ENCODE measurements at regions not wholly inside any gene's neighbourhood (a gene's known extent, or its start where the extent isn't known, plus 50 kb on each side); places are given as distances from the start of the nearest gene placed in this dataset.

DNA sequence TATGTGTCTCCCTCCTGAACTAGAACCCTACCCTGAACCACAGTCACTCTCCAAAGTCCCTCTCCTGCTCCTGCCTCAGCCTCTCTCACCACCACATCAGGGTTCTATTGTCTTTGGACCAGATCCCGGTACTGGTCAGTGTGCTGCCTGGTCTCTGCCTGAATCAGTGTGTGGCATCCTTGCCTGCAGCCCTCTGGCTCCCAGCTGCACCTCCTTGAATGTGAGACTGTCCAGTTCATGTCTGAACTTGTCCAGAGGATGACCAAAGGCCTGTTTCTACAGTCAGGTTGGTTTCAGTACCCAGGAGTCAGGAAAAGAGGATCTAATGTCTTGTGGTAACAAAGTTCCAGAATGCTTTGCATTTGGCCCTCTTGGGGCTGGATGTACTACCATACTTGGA, 76.8 kb upstream of the RANBP3L start:
- H3K9me3 ChIP-seq (ENCODE audit: low read depth, low read length), result no peaks in the 10 kb centered on the region
- H3K9ac ChIP-seq (ENCODE audit: insufficient read length), result no peak overlapping the region
- H3K36me3 ChIP-seq (ENCODE audit: insufficient read depth, low read length), result no peaks in the 10 kb centered on the region
- no peak for TF ChIP-seq EZH2 (IDR thresholded peaks at IDR 0.05)
- TF ChIP-seq POLR2AphosphoS5 (IDR thresholded peaks at IDR 0.05; ENCODE audit: borderline replicate concordance, low read depth, low read length), result no peak
- TF ChIP-seq FOXP2 (optimal IDR thresholded peaks at IDR 0.05; ENCODE audit: control extremely low read depth, extremely low read length, insufficient read depth), result no peak
- DNase-seq (ENCODE audit: low read depth, low spot score), result no peak
- H3K4me3 ChIP-seq, result no peak overlapping the region
- no peak overlapping the region for H3K27ac ChIP-seq

DNA sequence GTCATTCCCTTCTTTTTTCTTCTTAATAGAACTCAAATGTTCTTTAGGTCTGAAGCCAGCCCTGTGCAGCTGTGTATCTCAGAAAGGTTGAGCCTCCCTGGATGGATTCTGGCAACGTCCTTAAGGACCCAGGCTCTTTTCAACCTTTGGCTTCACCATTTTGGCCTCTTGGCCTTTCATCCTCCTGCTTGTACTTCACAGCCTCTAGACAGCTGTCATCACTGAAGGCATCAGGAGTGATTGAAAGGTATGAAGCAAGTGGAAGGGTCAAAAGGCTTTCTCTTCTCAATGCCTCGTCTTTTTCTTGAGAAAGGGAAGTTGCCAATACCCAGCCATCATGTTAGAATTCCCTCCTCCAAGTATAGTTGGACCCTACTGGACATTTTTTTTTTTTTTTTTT, 81.2 kb upstream of the RANBP3L start:
- no peak overlapping the region for H3K9ac ChIP-seq (ENCODE audit: insufficient read length)
- H3K9me3 ChIP-seq (ENCODE audit: low read depth, low read length), result no peaks in the 10 kb centered on the region
- H3K36me3 ChIP-seq (ENCODE audit: insufficient read depth, low read length), result no peaks in the 10 kb centered on the region
- no peak overlapping the region for H3K27ac ChIP-seq
- DNase-seq (ENCODE audit: low read depth, low spot score), result no peak
- TF ChIP-seq POLR2AphosphoS5 (IDR thresholded peaks at IDR 0.05; ENCODE audit: borderline replicate concordance, low read depth, low read length) (no peak), EZH2 (IDR thresholded peaks at IDR 0.05) (no peak), FOXP2 (optimal IDR thresholded peaks at IDR 0.05; ENCODE audit: control extremely low read depth, extremely low read length, insufficient read depth) (no peak)
- H3K4me3 ChIP-seq, result no peak overlapping the region

DNA sequence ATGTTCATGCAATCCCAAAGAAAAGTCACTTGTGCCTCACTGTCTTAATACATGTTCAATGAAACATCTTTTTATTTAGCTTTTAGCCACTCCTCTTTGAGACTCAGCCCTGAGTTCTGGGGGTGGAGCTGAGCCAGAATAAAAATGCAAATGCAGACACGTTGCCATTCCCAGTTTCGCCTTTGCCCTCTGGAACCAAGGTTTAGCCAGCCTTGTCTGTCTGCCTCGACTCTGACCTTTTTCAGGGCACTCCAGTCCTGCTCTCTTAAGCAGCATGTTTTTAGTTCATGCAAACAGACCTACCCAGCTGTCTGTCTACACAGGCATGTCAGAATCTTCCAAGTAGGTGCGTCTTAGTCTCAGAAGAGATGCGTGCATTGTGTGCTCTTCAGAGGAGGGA, 82.2 kb upstream of the RANBP3L start:
- TF ChIP-seq FOXP2 (optimal IDR thresholded peaks at IDR 0.05; ENCODE audit: control extremely low read depth, extremely low read length, insufficient read depth) (no peak), POLR2AphosphoS5 (IDR thresholded peaks at IDR 0.05; ENCODE audit: borderline replicate concordance, low read depth, low read length) (no peak), EZH2 (IDR thresholded peaks at IDR 0.05) (no peak)
- Histone ChIP-seq H3K9ac (ENCODE audit: insufficient read length) (no peak overlapping the region), H3K36me3 (ENCODE audit: insufficient read depth, low read length) (no peaks in the 10 kb centered on the region), H3K4me3 (no peak overlapping the region), H3K27ac (no peak overlapping the region), H3K9me3 (ENCODE audit: low read depth, low read length) (no peaks in the 10 kb centered on the region)
- DNase-seq (ENCODE audit: low read depth, low spot score), result no peak

DNA sequence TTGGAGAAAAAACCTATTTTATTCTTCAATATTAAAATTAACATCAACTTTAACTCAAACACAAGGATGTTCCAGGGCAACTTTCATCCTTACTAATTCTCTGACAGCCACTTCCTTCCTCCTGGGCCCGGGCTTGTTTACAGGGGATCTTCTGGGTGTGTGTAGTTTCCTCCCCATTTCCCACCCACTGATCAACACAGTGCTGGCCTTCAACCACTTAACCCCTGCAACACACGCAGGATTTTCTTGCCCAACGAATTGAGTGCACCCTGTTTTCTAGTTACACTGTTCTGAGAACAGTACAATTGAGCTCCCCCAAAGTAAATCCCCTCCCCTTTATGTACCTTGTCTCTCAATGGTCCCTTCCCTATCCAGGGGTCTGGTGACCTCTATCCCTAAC, 83.1 kb upstream of the RANBP3L start:
- no peak overlapping the region for H3K9ac ChIP-seq (ENCODE audit: insufficient read length)

DNA sequence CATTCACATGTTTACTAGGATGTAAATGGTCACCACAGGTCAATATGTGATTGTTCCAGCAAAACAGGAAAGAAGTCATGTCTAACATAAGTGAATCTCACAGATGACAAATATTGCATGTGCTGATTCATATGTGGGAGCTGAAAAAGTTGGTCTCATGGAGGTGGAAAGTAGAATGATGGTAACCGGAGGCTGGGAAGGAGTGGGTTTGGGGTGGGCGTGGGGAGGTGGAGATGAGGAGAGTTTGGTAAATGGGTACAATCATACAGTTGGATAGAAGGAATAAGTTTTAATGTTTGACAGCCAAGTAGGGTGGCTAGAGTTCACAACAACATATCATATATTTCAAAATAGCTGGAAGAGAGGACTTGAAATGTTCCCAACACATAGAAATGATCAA, 83.8 kb upstream of the RANBP3L start:
- Histone ChIP-seq H3K27ac (no peak overlapping the region), H3K9me3 (ENCODE audit: low read depth, low read length) (no peaks in the 10 kb centered on the region), H3K36me3 (ENCODE audit: insufficient read depth, low read length) (no peaks in the 10 kb centered on the region), H3K4me3 (no peak overlapping the region), H3K9ac (ENCODE audit: insufficient read length) (no peak overlapping the region)
- TF ChIP-seq POLR2AphosphoS5 (IDR thresholded peaks at IDR 0.05; ENCODE audit: borderline replicate concordance, low read depth, low read length) (no peak), EZH2 (IDR thresholded peaks at IDR 0.05) (no peak), FOXP2 (optimal IDR thresholded peaks at IDR 0.05; ENCODE audit: control extremely low read depth, extremely low read length, insufficient read depth) (no peak)
- no peak for DNase-seq (ENCODE audit: low read depth, low spot score)

More for the DNA sequence above, 83.1 kb upstream of the RANBP3L start:
- Histone ChIP-seq H3K4me3 (no peak overlapping the region), H3K36me3 (ENCODE audit: insufficient read depth, low read length) (no peaks in the 10 kb centered on the region), H3K9me3 (ENCODE audit: low read depth, low read length) (no peaks in the 10 kb centered on the region), H3K27ac (no peak overlapping the region)
- no peak for DNase-seq (ENCODE audit: low read depth, low spot score)
- TF ChIP-seq EZH2 (IDR thresholded peaks at IDR 0.05), result no peak
- no peak for TF ChIP-seq POLR2AphosphoS5 (IDR thresholded peaks at IDR 0.05; ENCODE audit: borderline replicate concordance, low read depth, low read length)
- TF ChIP-seq FOXP2 (optimal IDR thresholded peaks at IDR 0.05; ENCODE audit: control extremely low read depth, extremely low read length, insufficient read depth), result no peak

DNA sequence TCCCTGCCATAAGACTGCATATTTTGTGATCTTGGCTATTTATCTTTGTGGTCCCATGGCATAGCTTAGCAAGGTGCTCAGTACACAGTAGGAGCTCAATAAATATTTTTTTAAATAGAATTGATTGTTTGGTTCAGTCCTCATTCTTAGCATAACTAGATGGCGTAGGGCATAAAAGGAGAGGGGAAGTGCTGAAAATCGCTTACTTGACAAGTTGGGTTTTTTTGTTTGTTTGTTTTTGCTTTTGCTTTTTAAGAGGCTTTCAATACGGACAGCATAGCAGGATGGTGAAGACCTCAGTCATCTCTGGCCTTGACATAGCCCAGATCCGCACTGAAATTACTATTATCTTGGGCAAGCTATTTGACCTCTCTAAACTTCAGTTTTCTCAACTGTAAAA, 86.6 kb upstream of the RANBP3L start:
- no peak for TF ChIP-seq FOXP2 (optimal IDR thresholded peaks at IDR 0.05; ENCODE audit: control extremely low read depth, extremely low read length, insufficient read depth)
- TF ChIP-seq EZH2 (IDR thresholded peaks at IDR 0.05), result no peak
- no peak for TF ChIP-seq POLR2AphosphoS5 (IDR thresholded peaks at IDR 0.05; ENCODE audit: borderline replicate concordance, low read depth, low read length)
- Histone ChIP-seq H3K4me3 (no peak overlapping the region; the same call in 1 of the 2 replicates), H3K9ac (ENCODE audit: insufficient read length) (no peak overlapping the region), H3K36me3 (ENCODE audit: insufficient read depth, low read length) (no peaks in the 10 kb centered on the region), H3K27ac (peak overlapping the region; percentile 97), H3K9me3 (ENCODE audit: low read depth, low read length) (no peaks in the 10 kb centered on the region)
- DNase-seq (ENCODE audit: low read depth, low spot score), result no peak

DNA sequence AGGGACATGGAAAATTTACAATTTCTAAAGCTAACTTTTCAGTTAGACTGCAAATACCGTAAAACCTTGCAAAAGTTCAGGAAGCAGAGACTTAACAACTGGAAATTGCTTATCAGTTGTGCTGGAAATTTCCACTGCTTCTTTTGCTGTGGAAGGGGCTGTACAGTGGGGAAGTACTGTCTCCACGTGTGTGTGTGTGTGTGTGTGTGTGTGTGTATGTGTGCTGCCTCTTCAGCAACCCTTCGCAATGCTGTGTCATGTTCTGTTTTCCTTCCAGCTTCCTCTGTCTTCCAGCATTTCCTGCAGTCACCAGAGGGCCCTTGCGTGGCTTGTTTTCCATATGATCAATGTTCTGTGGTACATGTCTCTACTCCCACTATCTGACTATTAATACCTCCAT, 87.5 kb upstream of the RANBP3L start:
- H3K9ac ChIP-seq (ENCODE audit: insufficient read length), result peak overlapping the region; percentile 63
- peak; percentile 58 for DNase-seq (ENCODE audit: low read depth, low spot score)
- H3K27ac ChIP-seq, result peak overlapping the region; percentile 97
- no peaks in the 10 kb centered on the region for H3K36me3 ChIP-seq (ENCODE audit: insufficient read depth, low read length)
- peak overlapping the region; percentile 32 for H3K4me3 ChIP-seq
- TF ChIP-seq POLR2AphosphoS5 (IDR thresholded peaks at IDR 0.05; ENCODE audit: borderline replicate concordance, low read depth, low read length) (no peak), FOXP2 (optimal IDR thresholded peaks at IDR 0.05; ENCODE audit: control extremely low read depth, extremely low read length, insufficient read depth) (peak; percentile 96), EZH2 (IDR thresholded peaks at IDR 0.05) (no peak)
- H3K9me3 ChIP-seq (ENCODE audit: low read depth, low read length), result no peaks in the 10 kb centered on the region

DNA sequence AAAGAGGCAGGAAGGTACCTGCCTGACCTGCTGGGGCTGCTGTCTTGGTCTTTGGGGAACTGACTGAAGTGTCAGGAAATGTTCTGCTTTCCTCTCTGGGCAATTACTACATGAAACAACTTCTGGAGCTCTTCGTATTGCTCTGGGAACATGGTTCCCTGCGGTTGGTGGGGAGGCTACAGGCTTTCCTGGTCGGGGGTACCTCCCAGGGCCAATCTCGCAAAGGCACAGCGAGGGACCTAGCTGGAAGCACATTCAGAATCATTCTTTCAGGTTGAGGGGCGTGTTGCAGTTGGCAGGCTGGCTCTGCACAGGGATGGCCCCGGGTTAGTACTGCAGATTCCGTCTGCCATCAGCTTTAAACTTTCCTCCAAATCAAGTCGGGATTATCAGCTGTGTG, 88.9 kb upstream of the RANBP3L start:
- peak overlapping the region; percentile 50 for H3K4me3 ChIP-seq
- no peak overlapping the region for H3K9ac ChIP-seq (ENCODE audit: insufficient read length)
- no peaks in the 10 kb centered on the region for H3K9me3 ChIP-seq (ENCODE audit: low read depth, low read length)
- TF ChIP-seq POLR2AphosphoS5 (IDR thresholded peaks at IDR 0.05; ENCODE audit: borderline replicate concordance, low read depth, low read length) (no peak), FOXP2 (optimal IDR thresholded peaks at IDR 0.05; ENCODE audit: control extremely low read depth, extremely low read length, insufficient read depth) (no peak), EZH2 (IDR thresholded peaks at IDR 0.05) (no peak)
- no peaks in the 10 kb centered on the region for H3K36me3 ChIP-seq (ENCODE audit: insufficient read depth, low read length)
- no peak for DNase-seq (ENCODE audit: low read depth, low spot score)
- H3K27ac ChIP-seq, result peak overlapping the region; percentile 97

DNA sequence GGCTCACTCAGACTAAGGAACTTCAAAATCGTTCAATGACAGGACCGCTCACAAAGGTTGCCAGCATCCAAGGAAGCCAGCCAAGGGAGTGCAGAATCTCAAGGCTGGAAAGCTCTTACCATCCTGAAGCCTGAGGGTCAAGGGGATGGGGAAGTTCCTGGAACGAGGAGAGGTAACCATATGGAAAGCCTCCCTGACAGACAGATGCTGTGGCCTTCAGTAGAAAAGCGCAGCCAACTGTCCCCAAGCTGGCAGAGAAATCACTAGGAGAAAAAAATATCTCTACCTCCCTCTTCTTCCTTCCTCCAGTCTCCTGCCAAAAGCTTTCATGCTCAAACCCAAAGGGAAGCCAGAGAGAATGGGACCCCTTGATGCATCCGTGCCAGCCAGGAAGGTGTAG, 90.5 kb upstream of the RANBP3L start:
- no peak overlapping the region for H3K9ac ChIP-seq (ENCODE audit: insufficient read length)
- no peak overlapping the region for H3K4me3 ChIP-seq
- H3K27ac ChIP-seq, result peak overlapping the region; percentile 97
- no peaks in the 10 kb centered on the region for H3K36me3 ChIP-seq (ENCODE audit: insufficient read depth, low read length)
- DNase-seq (ENCODE audit: low read depth, low spot score), result no peak
- TF ChIP-seq POLR2AphosphoS5 (IDR thresholded peaks at IDR 0.05; ENCODE audit: borderline replicate concordance, low read depth, low read length), result no peak
- TF ChIP-seq EZH2 (IDR thresholded peaks at IDR 0.05), result no peak
- no peak for TF ChIP-seq FOXP2 (optimal IDR thresholded peaks at IDR 0.05; ENCODE audit: control extremely low read depth, extremely low read length, insufficient read depth)
- no peaks in the 10 kb centered on the region for H3K9me3 ChIP-seq (ENCODE audit: low read depth, low read length)
